ENCODE measurements at regions not wholly inside any gene's neighbourhood (a gene's known extent, or its start where the extent isn't known, plus 50 kb on each side); places are given as distances from the start of the nearest gene placed in this dataset.

DNA sequence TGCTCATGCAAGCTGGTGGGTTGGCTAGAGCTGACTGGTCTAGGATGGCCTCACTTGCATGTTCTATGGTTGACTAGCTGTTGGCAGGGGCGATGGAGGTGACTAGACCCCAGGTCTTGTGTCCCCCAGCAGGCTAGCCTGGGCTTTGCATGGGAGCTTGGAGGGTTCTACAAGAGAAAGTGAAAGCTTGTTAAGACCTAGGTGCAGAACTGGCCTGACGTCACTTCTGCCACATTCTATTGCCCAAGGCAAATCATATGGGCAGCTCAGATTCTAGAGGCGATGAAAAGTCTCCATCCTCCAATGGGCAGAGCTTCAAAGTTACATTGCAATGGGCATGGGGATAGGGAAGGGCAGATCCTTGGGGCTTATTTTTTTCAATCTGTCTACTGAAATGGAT, 170.9 kb downstream of the MIAT start:
- no peak overlapping the region for H4K5ac ChIP-seq (ENCODE audit: insufficient read length, low read depth, low read length)
- no peak for TF ChIP-seq CTCF (conservative IDR thresholded peaks at IDR 0.05)
- no peak overlapping the region for H2BK5ac ChIP-seq (ENCODE audit: insufficient read length, low read length)
- H3K4ac ChIP-seq (ENCODE audit: low read depth, low read length): no peak overlapping the region
- no peaks in the 10 kb centered on the region for H3K79me1 ChIP-seq (ENCODE audit: insufficient read depth, low read depth, low read length, poor library complexity, severe bottlenecking)
- no peak overlapping the region for H3K27ac ChIP-seq (ENCODE audit: insufficient read length, low read depth, low read length)
- no peak overlapping the region for H2BK12ac ChIP-seq (ENCODE audit: insufficient read length, low read depth, low read length)
- no peak overlapping the region for H3K56ac ChIP-seq (ENCODE audit: insufficient read length, low read depth, low read length)
- no peak overlapping the region for H2BK20ac ChIP-seq (ENCODE audit: low read depth, low read length, poor library complexity, severe bottlenecking)
- H2AK5ac ChIP-seq (ENCODE audit: insufficient read length, low read length): no peak overlapping the region
- no peaks in the 10 kb centered on the region for H3K23me2 ChIP-seq (ENCODE audit: insufficient read length, low read depth, low read length, poor library complexity, severe bottlenecking)
- no peak for DNase-seq
- no peak overlapping the region for H3T11ph ChIP-seq (ENCODE audit: low read length)
- H3K4me1 ChIP-seq (ENCODE audit: insufficient read depth, low read length): no peaks in the 10 kb centered on the region
- no peak overlapping the region for H3K9ac ChIP-seq (ENCODE audit: extremely low read depth, insufficient read length, low read length)
- no peak overlapping the region for H4K91ac ChIP-seq (ENCODE audit: insufficient read length, low read depth, low read length)
- no peaks in the 10 kb centered on the region for H3K79me2 ChIP-seq (ENCODE audit: insufficient read depth, low read length)
- no peak overlapping the region for H3K4me2 ChIP-seq (ENCODE audit: insufficient read depth, insufficient read length, low read length)
- no CpG with 5 or more reads among the region's 3 CpGs for WGBS (ENCODE audit: extremely low coverage, insufficient read length, low lambda C conversion rate)
- H3K27me3 Mint-ChIP-seq (ENCODE audit: low read depth): peaks cover 15% of the 10 kb centered on the region
- H3K18ac ChIP-seq (ENCODE audit: insufficient read length, low read depth, low read length): no peak overlapping the region
- no peak overlapping the region for H3K4me3 Mint-ChIP-seq
- no peaks in the 10 kb centered on the region for H4K20me1 ChIP-seq (ENCODE audit: control insufficient read depth, insufficient read depth, insufficient read length)
- no peak overlapping the region for H2AFZ ChIP-seq (ENCODE audit: low read length)
- no peak overlapping the region for H3K14ac ChIP-seq (ENCODE audit: insufficient read depth, low read length)
- no peak overlapping the region for H3K27ac Mint-ChIP-seq
- no peaks in the 10 kb centered on the region for H3K36me3 Mint-ChIP-seq (ENCODE audit: insufficient read depth in 1 of 3, low read depth in 3 of 3)
- H3K23ac ChIP-seq (ENCODE audit: insufficient read length, low read depth, low read length): no peak overlapping the region
- H3K9me3 ChIP-seq (ENCODE audit: control insufficient read depth, low read depth, low read length): no peaks in the 10 kb centered on the region
- H3K4me1 Mint-ChIP-seq: peaks cover 0 to 3% of the 10 kb centered on the region in 2 experiments; a peak in 1 of 4 replicates
- H4K8ac ChIP-seq (replicated peaks; ENCODE audit: insufficient read length, low read depth, low read length): no peak overlapping the region
- no peaks in the 10 kb centered on the region for H3K27me3 ChIP-seq (ENCODE audit: insufficient read depth, low read length)
- H2BK15ac ChIP-seq (ENCODE audit: low read depth, low read length): no peak overlapping the region
- H3K9me3 Mint-ChIP-seq: no peaks in the 10 kb centered on the region
- no peak overlapping the region for H2BK120ac ChIP-seq (ENCODE audit: low read depth, low read length, poor library complexity, severe bottlenecking)
